ENCODE measurements at regions not wholly inside any gene's neighbourhood (a gene's known extent, or its start where the extent isn't known, plus 50 kb on each side); places are given as distances from the start of the nearest gene placed in this dataset.
A peak's percentile ranks its signal among the peaks of the same experiment; 100 is the strongest.
"Not testable (repeated sequence)": the region's sequence is repeated elsewhere in the genome, so short reads cannot be mapped to it uniquely, and the experiment has no call there.

GRCh38 chr12:74021937-74022336 is 515.7 kb upstream of the ATXN7L3B start:
- DNase-seq = peak; percentile 47

- DNase-seq = no peak
These were observed 506.6 kb upstream of the ATXN7L3B start for GRCh38 chr12:74031045-74031444.

- no peak for DNase-seq
These were observed 504.1 kb upstream of the ATXN7L3B start for GRCh38 chr12:74033531-74033930.

GRCh38 chr12:74039138-74039537 is 498.5 kb upstream of the ATXN7L3B start:
- DNase-seq = not testable (repeated sequence)

GRCh38 chr12:74043343-74043742 is 494.3 kb upstream of the ATXN7L3B start:
- DNase-seq = no peak

GRCh38 chr12:74049348-74049747 is 488.3 kb upstream of the ATXN7L3B start:
- no peak for DNase-seq

DNA sequence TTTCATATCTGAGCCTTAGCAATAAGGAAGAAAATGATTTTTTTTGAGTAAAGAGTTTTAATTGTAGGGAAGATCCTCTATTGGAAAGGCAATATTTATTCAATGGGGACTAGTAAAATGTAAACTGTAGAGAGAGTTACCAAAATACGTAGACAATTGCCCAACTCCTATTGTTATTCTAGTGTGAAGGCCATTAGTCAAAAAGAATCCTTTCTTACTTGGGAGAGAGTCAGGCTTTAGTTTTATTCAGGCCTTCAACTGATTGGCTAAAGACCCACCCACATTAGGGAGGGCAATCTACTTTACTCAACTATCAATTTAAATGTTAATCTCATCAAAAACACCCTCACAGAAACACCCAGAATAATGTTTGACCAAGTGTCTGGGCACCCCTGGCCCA is 485.8 kb upstream of the ATXN7L3B start:
- no peak for DNase-seq

DNA sequence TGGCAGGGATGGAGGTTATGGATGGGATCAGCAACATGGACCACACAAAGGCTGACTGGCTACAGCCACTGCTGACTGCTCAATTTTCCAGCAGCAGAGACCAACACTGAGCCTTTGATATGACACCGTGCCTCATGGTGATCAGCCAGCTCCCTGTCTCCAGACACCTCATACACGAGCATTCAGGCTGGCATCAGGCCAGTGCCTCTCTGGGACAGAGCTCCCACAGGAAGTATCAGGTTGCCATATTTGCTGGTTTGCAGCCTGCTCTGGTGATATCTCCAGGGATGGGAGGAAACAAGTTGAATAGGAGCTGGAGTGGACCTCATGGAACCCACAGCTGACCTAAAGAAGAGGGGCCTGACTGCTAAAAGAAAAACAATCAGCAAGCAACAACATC is 471.2 kb upstream of the ATXN7L3B start:
- no peak for DNase-seq

DNA sequence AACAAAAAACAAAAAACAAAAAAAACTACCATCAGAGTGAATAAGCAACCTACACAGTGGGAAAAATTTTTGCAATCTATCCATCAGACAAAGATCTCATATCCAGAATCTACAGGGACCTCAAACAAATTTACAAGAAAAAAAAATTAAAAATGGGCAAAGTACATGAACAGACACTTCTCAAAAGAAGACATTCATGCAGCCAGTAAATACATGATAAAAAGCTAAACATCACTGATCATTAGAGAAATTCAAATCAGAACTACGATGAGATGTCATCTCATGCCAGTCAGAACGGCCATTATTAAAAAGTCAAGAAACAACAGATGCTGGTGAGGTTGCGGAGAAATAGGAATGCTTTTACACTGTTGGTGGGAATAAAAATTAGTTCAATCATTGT is 466.5 kb upstream of the ATXN7L3B start:
- DNase-seq = no peak

GRCh38 chr12:74076918-74077317 is 460.7 kb upstream of the ATXN7L3B start:
- no peak for DNase-seq

GRCh38 chr12:74105434-74105833 is 432.2 kb upstream of the ATXN7L3B start:
- no peak for DNase-seq

- no peak for DNase-seq
These were observed 428.9 kb upstream of the ATXN7L3B start for GRCh38 chr12:74108729-74109128.

DNA sequence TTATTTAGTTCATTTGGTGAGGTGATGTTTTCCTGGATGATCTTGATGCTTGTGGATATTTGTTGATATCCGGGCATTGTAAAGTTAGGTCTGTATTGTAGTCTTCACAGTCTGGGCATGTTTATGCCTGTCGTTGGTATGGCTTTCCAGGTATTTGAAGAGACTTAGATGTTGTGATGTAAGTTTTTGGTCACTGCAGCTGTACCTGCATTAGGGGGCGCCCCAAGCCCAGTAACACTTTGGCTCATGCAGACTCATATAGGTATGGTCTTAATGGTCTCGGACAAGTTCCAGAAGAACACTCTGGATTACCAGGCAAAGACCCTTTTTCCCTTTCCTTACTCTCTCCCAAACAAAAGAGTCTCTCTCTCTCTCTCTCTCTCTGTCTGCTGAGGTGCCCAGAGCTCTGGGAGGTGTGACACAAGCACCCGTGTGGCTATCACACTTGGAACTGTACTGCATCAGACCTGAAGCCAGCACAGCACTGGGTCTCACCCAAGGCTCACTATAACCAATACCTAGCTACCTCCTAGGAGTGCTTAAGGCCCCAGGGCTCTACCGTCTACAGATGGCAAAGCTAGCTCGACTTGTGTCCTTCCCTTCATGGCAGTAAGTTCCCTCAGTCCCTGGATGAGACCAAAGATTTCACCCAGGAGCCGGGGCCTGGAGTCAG is 425.8 kb upstream of the ATXN7L3B start:
- peak; percentile 2 for DNase-seq

DNA sequence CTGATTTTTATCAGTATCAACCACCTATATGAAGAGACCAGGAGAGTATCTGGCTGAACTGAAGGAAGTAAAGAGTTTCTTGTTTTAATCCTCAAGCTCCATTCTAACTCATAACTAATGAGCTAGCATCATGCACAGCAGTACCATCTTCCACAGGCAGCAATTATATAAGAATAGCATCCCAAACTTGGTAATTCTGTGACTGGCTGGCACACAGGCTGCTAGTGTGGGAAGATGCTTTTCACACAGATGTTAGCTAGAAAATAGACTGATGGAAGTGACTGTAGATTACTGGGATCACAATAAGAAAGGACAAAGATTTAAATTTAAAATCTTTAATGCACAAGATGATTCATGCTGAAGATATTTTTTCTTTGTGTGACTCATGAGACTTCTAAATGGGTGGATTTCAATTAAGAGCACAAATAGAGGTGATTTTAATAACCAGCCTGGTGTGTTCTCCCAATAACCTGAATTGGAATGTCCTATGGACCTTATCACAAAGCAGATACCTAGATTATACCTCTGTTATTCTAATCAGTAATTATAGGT is 417.7 kb upstream of the ATXN7L3B start:
- no peak for DNase-seq

DNA sequence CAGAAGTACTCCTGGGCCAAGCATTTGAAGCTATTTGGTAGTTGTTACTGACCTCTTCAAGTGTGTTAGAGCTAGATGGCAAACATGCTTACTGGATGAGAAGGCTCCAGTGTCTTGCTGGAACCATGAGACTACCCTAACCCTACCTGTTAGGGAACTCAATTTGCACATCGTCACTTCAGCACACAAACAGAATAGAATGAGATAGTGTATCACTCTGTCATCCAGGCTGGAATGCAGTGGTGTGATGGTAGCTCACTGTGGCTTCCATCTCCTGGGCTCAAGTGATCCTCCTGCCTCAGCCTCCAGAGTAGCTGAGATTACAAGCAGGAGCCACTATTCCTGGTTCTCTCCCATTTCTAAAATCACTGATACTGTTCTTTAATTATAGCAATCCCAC is 417.0 kb upstream of the ATXN7L3B start:
- no peak for DNase-seq

- DNase-seq = no peak
These were observed 407.9 kb upstream of the ATXN7L3B start for GRCh38 chr12:74129702-74130101.

GRCh38 chr12:74144396-74144795 is 393.2 kb upstream of the ATXN7L3B start:
- no peak for DNase-seq

DNA sequence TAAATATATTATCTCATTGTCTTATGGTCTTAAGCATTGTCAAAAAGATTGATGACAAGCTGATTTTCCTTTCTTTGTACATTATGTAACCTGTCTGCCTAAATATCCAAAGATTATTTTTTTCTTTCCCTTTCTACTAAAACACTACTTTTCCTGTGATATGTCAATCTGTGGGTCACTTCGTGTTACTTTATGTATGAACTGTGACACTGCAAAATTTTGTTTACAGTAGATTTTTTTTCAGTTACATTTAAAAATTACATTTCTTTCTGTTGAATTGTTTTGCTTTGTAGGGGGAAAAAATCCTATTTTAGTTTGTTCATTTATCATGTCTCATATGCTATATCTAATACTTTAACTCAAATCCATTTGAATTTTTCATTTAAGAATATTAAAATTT is 392.3 kb upstream of the ATXN7L3B start:
- no peak for DNase-seq

GRCh38 chr12:74148849-74149248 is 388.8 kb upstream of the ATXN7L3B start:
- no peak for DNase-seq

DNA sequence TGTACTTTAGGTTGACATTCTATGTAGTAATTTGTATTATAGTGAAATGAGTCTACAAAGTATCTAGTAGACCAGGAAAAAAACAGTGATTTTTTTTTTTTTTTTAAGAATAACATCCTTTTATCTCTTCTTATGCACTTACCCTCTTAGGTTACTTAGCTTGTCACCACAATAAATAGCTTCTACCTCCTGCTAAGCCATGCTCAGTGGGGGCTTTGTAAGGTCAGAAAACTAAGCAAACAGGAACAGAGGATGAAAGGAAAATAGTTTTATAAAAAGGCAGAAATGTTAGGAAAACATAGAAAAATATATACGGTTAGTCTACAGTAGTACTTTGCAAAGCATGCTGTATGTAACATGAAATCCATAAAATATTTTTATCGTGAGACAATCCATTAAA is 385.3 kb upstream of the ATXN7L3B start:
- DNase-seq = no peak

DNA sequence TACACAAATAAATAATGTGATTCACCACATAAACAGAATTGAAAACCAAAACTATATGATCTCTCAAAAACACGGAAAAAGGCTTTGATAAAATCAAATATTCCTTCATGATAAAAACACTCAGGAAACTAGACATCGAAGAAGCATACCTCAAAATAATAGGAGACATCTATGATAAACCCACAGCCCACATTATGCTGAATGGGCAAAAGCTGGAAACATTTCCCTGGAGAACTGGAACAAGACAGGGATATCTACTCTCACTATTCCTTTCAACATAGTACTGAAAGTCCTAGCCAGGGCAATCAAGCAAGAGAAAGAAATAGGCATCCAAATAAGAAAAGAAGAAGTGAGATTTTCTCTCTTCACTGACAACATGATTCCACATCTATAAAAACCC is 371.5 kb upstream of the ATXN7L3B start:
- DNase-seq = no peak

GRCh38 chr12:74169607-74170006 is 368.0 kb upstream of the ATXN7L3B start:
- no peak for DNase-seq

DNA sequence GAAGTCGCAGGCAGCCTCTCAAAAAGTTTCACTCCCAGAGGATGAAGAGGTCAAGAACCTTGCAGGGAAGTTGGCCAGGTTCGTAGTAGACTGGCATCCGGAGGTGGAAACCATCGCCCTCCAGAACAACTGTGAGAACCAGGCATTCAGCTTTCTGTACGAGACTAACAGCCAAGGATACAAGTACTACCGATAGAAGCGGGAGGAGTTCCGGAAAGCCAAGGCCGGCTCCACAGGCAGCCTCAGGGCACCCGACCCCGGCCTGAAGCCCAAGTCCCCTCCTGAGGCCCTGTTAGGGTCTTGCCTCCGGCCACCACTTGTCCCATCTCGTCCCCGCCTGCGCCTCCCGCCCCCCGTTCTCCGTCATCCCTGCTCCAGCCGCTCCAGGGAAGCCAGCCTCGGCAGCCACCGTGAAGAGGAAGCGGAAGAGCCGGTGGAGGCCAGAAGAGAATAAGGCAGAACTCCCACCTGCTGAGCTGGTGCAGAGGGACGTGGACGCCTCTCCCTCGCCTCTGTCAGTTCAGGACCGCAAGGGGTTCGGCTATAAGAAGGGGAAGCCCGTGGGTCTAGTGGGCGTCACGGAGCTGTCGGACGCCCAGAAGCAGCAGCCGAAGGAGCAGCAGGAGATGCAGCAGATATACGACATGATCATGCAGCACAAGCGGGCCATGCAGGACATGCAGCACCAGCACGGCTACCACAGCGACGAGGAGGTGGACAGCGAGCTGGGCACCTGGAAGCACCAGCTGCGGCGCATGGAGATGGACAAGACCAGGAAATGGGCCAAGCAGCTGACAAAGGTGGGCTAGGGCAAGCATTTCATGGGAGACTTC is 366.8 kb upstream of the ATXN7L3B start:
- no peak for DNase-seq

- DNase-seq = no peak
These were observed 366.1 kb upstream of the ATXN7L3B start for GRCh38 chr12:74171478-74171909.
